WI38 (cell line): ENCODE measurements at regions not wholly inside any gene's neighbourhood (a gene's known extent, or its start where the extent isn't known, plus 50 kb on each side); places are given as distances from the start of the nearest gene placed in this dataset.
"Not testable (repeated sequence)": the region's sequence is repeated elsewhere in the genome, so short reads cannot be mapped to it uniquely, and the experiment has no call there.

Experiments
- H3K4me3 ChIP-seq: 2 replicates; pipeline ENCODE4 v1.5.1; 2011; ENCODE audit warnings: low read depth, mild to moderate bottlenecking, control low read depth, low read length
- TF ChIP-seq, protein P1 (sequence below): IDR thresholded peaks from 2 replicates; pipeline ENCODE4 v1.5.1; 2012; ENCODE audit warnings: low read depth, mild to moderate bottlenecking, control low read depth, low read length

DNA sequence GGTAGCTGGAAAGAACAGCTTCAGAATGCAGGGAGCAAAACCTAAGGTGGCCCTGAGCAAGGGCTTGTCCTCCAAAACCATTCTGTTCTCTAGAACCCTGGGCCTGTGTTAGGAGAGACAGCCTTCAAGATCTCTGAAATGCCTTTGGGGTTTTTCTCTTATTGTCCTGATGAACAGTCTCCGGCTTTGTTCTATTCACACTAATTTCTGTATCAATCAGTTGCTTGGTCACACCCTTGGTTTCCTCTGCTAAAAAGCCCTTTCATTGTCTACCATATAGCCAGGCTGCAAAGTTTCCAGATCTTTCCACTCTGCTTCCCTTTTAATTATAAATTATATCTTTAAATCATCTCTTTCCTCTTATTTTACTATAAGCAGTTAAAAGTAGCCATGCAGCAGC is 219.9 kb upstream of the ARID2 start:
- TF ChIP-seq, protein P1, sequence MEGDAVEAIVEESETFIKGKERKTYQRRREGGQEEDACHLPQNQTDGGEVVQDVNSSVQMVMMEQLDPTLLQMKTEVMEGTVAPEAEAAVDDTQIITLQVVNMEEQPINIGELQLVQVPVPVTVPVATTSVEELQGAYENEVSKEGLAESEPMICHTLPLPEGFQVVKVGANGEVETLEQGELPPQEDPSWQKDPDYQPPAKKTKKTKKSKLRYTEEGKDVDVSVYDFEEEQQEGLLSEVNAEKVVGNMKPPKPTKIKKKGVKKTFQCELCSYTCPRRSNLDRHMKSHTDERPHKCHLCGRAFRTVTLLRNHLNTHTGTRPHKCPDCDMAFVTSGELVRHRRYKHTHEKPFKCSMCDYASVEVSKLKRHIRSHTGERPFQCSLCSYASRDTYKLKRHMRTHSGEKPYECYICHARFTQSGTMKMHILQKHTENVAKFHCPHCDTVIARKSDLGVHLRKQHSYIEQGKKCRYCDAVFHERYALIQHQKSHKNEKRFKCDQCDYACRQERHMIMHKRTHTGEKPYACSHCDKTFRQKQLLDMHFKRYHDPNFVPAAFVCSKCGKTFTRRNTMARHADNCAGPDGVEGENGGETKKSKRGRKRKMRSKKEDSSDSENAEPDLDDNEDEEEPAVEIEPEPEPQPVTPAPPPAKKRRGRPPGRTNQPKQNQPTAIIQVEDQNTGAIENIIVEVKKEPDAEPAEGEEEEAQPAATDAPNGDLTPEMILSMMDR = no peak
- no peak overlapping the region for H3K4me3 ChIP-seq

DNA sequence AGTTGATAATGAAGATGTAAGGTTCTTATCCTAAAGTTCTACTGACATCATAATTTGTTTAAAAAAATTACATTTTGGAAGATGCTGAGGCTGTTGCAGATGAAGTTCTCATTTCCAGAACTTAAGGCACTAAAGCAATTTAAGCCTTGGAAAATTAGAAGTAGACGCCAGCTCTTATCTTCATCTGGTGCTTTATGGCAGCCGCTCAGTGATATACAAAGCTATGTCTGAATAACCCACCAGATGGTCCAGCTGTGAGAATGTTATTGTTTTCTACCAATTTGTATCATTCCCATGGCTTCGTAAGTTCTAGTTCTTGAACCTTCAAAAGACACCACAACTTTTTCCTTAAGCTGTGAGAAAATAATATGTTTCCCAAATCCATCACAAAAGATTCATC is 212.1 kb upstream of the ARID2 start:
- no peak overlapping the region for H3K4me3 ChIP-seq
- TF ChIP-seq, protein P1 = no peak

DNA sequence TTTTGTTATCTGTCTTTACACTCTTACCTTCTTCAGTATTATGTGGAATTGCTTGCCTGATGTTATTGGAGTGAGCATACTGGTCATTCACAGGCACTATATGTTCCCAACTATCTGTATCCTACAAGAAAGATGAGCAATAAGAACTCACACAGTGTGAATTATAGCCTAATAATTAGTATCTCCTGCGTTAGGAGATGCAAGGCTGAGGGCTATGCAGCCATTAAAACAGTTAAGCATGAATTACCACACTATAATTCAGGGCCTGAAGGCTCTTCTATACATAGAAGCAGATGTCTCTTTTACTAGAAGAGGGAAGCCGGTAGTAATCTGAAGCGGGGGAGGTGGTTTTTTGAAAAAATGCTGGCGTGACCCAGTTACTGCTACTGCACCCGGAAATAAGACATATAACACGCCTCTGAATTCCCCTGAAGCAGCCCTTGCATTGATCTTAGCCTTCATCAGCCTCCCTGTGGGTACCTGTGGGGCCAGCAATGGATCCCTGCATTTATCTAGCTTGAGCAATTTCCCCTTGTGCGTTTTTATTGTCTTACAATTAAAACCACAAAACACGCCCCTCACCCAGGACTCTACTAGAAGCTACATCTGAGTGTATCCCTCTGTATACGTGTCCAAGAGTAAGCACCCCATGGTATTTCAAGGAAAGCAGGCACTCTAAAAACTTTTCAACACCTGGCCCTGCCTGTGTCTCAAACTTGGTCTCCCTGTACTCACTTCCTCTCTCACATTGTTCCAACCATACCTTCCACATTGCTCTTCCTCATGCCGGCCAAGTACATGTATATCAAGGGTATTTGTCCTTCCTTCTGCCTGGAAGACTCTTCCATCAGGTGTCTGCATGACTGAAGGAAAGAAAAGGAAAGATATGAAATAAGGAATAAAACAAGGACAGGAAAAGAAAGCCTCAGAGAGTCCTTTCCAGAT is 210.9 kb upstream of the ARID2 start:
- no peak overlapping the region for H3K4me3 ChIP-seq

DNA sequence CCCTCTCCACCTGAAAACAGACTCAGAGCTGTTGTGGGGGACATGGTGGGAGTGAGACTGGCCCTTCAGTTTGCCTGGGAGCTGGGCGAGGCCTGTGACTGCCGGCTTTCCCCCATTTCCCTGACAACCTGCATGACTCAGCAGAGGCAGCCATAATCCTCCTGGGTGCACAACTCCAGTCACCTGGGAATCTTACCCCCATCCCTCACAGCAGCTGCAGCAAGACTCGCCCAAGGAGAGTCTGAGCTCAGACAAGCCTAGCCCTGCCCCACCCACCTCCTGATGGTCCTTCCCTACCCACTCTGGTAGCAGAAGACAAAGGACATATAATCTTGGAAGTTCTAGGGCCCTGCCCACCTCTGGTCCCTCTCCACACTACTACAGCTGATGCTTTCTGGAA is 207.3 kb upstream of the ARID2 start:
- TF ChIP-seq, protein P1 = no peak

More for the DNA sequence above, 210.9 kb upstream of the ARID2 start:
- TF ChIP-seq, protein P1 = no peak

DNA sequence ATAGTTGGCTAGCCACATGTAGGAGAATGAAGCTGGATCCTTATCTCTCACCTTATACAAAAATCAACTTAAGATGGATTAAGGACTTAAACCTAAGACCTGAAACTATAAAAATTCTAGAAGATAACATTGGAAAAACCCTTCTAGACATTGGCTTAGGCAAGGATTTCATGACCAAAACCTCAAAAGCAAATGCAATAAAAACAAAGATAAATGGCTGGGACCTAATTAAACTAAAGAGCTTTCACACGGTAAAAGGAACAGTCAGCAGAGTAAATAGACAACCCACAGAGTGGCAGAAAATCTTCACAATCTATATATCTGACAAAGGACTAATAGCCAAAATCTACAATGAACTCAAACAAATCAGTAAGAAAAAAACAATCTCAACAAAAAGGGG is 202.7 kb upstream of the ARID2 start:
- not testable (repeated sequence) for H3K4me3 ChIP-seq

More for the DNA sequence above, 207.3 kb upstream of the ARID2 start:
- no peak overlapping the region for H3K4me3 ChIP-seq

DNA sequence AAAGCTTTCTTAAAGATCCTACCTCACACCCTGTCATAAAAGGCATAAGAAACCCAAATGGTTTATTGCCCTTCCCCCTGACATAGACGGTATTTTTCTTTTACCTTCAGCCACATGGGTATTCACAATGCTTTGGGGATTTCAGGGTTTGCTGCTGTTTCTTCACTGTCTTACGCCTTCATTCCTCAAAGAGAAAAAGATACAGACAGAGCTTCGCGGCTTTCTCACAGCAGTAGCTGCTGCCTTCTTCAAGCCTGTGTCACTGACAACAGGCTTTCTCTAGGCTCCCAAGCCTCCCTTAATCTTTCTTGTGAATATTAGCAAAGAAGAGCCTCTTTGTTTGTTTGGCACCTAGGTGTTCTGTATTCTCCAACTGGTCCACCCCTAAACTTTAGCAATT is 197.4 kb upstream of the ARID2 start:
- TF ChIP-seq, protein P1 = no peak
- no peak overlapping the region for H3K4me3 ChIP-seq

DNA sequence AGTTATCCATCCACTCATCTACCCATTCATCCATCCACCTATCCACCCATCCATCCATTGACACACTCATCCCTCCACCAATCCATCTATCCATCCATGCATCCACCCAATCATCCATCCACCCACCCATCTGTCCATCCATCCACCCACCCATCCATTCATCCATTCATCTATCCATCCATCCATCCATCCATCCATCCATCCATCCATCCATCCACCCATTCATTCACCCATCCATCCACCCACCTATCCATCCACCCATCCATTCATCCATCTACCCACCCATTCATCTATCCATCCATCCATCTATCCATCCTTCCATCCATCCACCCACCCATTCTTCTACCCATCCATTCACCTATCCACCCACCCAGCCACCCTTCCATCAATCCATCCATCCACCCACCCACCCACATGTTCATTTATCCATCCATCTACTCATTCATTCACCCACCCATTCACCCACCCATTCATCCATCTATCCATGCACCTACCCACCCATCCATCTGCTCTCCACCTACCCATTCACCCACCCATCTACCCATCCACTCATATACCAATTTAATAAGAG is 193.8 kb upstream of the ARID2 start:
- H3K4me3 ChIP-seq = no peak overlapping the region
- TF ChIP-seq, protein P1 = no peak
